ENCODE measurements at regions not wholly inside any gene's neighbourhood (a gene's known extent, or its start where the extent isn't known, plus 50 kb on each side); places are given as distances from the start of the nearest gene placed in this dataset.

DNA sequence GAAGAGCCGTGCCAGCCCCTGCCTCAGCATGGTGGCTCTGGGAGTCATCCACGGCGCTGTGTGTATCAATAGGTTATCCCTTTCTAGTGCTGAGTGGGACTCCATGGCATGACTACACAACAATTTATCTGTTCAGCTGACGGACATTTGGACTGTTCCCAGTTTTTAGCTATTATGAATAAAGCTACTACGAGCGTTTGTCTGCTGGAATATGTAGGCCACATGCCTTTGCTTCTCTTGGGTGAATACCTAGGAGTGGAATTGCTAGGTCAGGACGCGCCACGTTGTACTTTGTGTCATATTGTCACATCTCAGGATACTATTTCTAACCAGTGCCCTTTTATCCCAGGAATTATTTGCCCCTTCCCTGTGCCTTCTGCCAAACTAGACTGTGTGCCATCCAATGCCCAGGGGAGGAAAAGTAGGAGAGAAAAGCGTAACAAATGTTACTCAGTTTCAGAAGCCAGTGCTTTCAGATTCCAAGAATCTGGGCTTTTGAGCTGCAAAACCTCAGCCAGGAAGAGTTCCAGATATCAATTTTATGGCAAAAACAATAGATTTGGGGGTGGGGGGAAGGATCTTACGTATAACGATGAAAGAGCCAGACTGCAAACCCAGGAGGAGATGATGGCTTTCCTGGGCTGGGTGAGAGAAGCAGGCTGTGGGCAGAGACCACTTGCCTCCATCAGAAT is 62.5 kb upstream of the NCOR2 start:
- DNase-seq (no peak), ATAC-seq (replicated peaks in 1 of 2) (no peak)
- Mint-ChIP-seq H3K27ac (no peak overlapping the region), H3K9me3 (no peaks in the 10 kb centered on the region), H3K4me3 (no peak overlapping the region), H3K4me1 (ENCODE audit: low read depth) (no peaks in the 10 kb centered on the region), H3K27me3 (ENCODE audit: low read depth) (no peaks in the 10 kb centered on the region), H3K36me3 (ENCODE audit: insufficient read depth in 2 of 2) (no peaks in the 10 kb centered on the region)

DNA sequence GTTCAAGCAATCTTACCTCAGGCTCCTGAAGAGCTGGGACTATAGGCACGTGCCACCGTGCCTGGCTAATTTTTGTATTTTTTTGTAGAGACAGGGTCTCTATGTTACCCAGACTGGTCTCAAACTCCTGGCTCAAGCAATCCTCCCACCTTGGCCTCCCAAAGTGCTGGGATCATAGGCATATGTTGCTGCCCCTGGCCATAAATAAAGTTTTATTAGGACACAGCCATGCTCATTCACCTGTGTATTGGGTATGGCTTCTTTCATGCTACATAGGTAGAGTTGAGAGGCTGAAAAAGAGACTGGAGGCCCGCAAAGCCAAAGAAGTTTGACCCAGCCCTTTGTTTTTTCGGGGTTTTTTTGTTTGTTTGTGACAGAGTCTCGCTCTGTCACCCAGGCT is 61.7 kb upstream of the NCOR2 start:
- H3K9me3 Mint-ChIP-seq = no peaks in the 10 kb centered on the region
- no peaks in the 10 kb centered on the region for H3K4me1 Mint-ChIP-seq (ENCODE audit: low read depth)
- no peaks in the 10 kb centered on the region for H3K36me3 Mint-ChIP-seq (ENCODE audit: insufficient read depth in 2 of 2)
- no peak overlapping the region for H3K27ac Mint-ChIP-seq
- H3K4me3 Mint-ChIP-seq = no peak overlapping the region
- H3K27me3 Mint-ChIP-seq (ENCODE audit: low read depth) = no peaks in the 10 kb centered on the region
- ATAC-seq (replicated peaks in 1 of 2) = no peak
- DNase-seq = no peak

DNA sequence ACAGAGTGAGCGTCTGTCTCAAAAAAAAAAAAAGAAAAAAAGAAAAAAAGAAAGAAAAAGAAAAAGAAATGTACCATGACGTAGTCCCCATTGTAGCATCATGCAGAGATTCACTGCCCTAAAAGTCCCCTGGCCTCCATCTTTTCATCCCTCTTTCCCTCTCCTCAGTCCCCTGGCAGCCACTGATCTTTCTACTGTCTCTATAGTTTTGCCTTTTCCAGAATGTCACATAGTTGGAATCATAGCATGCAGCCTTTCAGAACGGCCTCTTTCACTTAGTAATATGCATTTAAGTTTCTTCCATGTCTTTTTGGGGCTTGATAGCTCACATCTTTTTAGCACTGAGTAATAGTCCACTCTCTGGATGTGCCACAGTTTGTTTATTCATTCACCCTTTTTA is 60.5 kb upstream of the NCOR2 start:
- no peak for DNase-seq

DNA sequence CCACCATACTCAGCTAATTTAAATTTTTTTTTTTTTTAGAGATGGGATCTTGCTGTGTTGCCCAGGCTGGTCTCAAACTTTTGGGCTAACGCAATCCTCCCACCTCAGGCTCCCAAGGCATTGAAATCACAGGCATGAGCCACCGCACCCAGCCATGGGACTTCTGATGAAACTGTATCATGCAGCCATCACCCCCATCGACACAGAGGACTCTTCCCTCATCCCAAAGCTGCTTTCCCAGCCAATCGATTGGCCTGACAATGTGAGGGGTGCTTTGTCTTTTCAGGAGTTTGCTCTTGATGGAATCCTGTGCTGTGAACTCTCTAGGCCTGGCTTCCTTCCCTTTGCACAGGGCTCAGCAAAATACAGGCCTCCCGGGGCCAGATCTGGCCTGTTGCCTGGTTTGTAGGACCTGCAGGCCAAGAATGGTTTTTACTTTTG is 59.6 kb upstream of the NCOR2 start:
- H3K4me3 Mint-ChIP-seq = no peak overlapping the region
- DNase-seq (no peak), ATAC-seq (replicated peaks in 1 of 2) (no peak)

More for the DNA sequence above, 60.5 kb upstream of the NCOR2 start:
- Mint-ChIP-seq H3K27me3 (ENCODE audit: low read depth) (no peaks in the 10 kb centered on the region), H3K4me3 (no peak overlapping the region), H3K9me3 (no peaks in the 10 kb centered on the region), H3K27ac (no peak overlapping the region), H3K36me3 (ENCODE audit: insufficient read depth in 2 of 2) (no peaks in the 10 kb centered on the region), H3K4me1 (ENCODE audit: low read depth) (no peaks in the 10 kb centered on the region)
- no peak for ATAC-seq (replicated peaks in 1 of 2)

DNA sequence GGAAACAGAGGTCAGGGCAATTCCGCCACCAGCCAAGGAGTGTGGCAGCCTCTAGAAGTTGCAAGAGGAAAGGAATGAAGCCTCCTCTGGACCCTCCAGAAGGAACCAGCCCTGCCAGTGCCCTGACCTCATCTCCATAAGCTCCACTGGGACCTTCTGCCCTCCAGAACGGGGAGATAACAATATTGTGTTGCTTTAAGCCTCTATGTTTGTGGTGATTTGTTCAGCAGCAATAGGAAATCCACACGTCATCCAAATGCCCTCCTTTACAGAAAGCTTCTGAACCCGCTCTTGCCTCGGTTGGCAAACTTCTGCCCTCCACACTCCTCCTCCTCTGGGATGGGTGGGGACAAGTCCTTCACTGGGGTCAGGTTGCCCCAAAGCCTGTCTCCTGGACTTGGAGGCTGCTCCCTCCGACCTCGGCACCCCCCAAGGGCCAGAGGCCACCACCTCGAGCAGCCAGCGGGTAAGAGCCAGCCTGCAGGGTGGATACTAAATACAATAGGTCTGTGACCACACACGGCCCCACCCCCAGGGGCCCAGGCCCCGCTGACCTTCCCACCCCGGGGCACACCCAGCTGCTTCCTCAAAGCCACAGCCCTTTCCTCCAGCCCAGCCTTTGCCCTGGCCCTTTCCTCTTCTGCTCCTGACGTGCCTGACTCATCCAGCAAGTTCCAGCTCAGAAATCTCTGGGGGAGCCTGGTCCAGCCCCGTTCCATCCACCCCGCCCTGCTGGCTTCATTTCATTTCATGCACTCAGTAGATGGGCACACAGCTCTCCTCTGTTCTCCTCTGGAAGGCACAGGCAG is 58.7 kb upstream of the NCOR2 start:
- H3K4me1 Mint-ChIP-seq (ENCODE audit: low read depth) = no peaks in the 10 kb centered on the region
- H3K36me3 Mint-ChIP-seq (ENCODE audit: insufficient read depth in 2 of 2) = no peaks in the 10 kb centered on the region
- no peaks in the 10 kb centered on the region for H3K9me3 Mint-ChIP-seq
- no peak for DNase-seq
- no peak for ATAC-seq (replicated peaks in 1 of 2)
- H3K27ac Mint-ChIP-seq = no peak overlapping the region
- H3K4me3 Mint-ChIP-seq = no peak overlapping the region
- no peaks in the 10 kb centered on the region for H3K27me3 Mint-ChIP-seq (ENCODE audit: low read depth)

More for the DNA sequence above, 59.6 kb upstream of the NCOR2 start:
- H3K4me1 Mint-ChIP-seq (ENCODE audit: low read depth) = no peaks in the 10 kb centered on the region
- no peaks in the 10 kb centered on the region for H3K9me3 Mint-ChIP-seq
- no peak overlapping the region for H3K27ac Mint-ChIP-seq
- H3K36me3 Mint-ChIP-seq (ENCODE audit: insufficient read depth in 2 of 2) = no peaks in the 10 kb centered on the region
- no peaks in the 10 kb centered on the region for H3K27me3 Mint-ChIP-seq (ENCODE audit: low read depth)

DNA sequence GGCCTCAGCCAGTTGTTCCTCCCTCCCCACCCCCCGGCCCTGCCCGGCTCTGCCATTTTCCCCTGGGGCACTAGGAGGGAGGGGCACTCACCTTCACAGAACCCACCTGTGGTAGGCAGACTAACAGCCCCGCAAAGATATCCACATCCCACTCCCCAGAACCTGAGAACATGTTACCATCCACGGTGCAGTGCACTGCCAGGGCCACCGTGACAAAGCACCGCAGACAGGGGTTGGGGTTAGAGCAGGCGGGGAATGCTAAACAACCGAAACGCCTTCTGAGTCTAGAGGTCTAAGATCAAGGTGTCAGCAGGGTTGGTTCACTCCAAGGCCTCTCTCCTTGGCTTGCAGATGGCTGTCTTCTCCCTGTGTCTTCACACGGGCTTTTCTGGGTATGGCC is 57.4 kb upstream of the NCOR2 start:
- Mint-ChIP-seq H3K27me3 (ENCODE audit: low read depth) (no peaks in the 10 kb centered on the region), H3K36me3 (ENCODE audit: insufficient read depth in 2 of 2) (no peaks in the 10 kb centered on the region), H3K9me3 (no peaks in the 10 kb centered on the region), H3K4me1 (ENCODE audit: low read depth) (no peaks in the 10 kb centered on the region), H3K27ac (no peak overlapping the region), H3K4me3 (no peak overlapping the region)
- DNase-seq (no peak), ATAC-seq (replicated peaks in 1 of 2) (no peak)

DNA sequence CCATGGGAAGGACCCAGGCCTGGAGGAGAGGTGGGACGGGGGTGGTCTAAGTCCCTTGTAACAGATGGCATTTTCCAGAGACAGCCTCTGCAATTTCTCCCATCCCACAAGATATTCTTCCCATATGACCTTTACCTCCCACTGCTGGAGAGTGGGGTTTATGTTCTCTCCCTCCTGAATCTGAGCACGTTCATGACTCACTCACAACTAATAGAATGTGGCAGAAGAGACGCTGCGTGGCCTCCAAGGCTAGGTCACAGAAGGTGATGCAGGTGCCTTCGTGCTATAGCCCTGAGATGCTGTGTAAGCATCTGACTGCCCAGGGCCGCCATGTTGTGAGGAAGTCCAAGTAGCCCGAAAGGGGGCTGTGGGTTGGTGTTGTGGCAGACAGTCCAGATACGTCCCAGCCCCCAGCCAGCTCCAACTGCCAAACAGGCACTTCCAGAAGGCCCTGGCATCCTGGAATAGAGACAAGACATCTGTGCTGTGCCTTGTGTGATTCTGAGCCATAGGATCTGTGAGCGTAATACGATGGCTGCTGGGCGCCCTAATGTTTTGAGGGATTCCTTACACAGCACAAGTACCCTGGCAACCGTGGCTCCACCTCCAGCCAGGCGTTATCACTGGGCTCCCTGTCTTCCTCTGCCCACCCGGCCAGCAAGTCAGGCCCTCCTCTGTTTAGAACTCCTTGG is 56.1 kb upstream of the NCOR2 start:
- Mint-ChIP-seq H3K4me3 (no peak overlapping the region), H3K27me3 (ENCODE audit: low read depth) (no peaks in the 10 kb centered on the region), H3K4me1 (ENCODE audit: low read depth) (no peaks in the 10 kb centered on the region), H3K9me3 (no peaks in the 10 kb centered on the region), H3K27ac (no peak overlapping the region), H3K36me3 (ENCODE audit: insufficient read depth in 2 of 2) (no peaks in the 10 kb centered on the region)
- ATAC-seq (replicated peaks in 1 of 2) = no peak
- no peak for DNase-seq

DNA sequence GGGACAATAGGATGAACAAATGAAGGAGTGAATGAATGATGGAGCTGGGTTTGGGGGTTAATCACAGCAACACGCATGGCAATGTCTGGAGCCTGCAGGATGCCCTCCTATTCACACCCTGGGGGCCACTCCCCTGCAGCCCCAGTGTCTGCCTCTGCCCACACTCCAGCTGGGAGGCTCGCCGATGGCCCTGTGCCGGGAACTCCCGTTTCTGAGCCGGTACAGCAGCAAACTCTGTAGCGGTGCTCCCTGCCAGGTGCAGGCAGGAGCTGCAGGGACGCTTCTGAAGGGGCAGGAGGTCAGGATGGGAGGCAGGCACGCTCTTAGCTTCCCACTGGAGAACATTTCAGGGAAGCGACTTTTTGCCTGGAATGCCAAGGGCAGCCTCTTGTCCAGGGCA is 55.4 kb upstream of the NCOR2 start:
- Mint-ChIP-seq H3K36me3 (ENCODE audit: insufficient read depth in 2 of 2) (no peaks in the 10 kb centered on the region), H3K27ac (no peak overlapping the region), H3K4me3 (no peak overlapping the region), H3K9me3 (no peaks in the 10 kb centered on the region), H3K27me3 (ENCODE audit: low read depth) (no peaks in the 10 kb centered on the region), H3K4me1 (ENCODE audit: low read depth) (no peaks in the 10 kb centered on the region)
- no peak for DNase-seq
- no peak for ATAC-seq (replicated peaks in 1 of 2)

DNA sequence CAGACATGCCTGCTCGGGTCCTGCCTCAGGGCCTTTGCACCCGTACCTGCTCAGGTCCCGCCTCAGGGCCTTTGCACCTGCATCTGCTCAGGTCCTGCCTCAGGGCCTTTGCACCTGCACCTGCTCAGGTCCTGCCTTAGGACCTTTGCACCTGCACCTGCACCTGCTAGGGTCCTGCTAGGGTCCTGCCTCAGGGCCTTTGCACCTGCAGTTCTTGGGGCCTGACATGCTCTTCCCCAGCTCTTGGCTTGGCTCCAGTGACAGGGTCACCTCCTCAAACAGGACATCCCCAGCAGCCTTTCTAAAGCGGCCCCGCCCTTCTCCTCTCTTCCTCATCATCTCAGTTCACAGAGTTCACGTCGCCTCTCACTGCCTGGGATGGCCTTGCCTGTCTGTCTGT is 54.9 kb upstream of the NCOR2 start:
- Mint-ChIP-seq H3K36me3 (ENCODE audit: insufficient read depth in 2 of 2) (no peaks in the 10 kb centered on the region), H3K27me3 (ENCODE audit: low read depth) (no peaks in the 10 kb centered on the region), H3K9me3 (no peaks in the 10 kb centered on the region), H3K4me3 (no peak overlapping the region), H3K4me1 (ENCODE audit: low read depth) (no peaks in the 10 kb centered on the region), H3K27ac (no peak overlapping the region)
- no peak for DNase-seq
- ATAC-seq (replicated peaks in 1 of 2) = no peak

DNA sequence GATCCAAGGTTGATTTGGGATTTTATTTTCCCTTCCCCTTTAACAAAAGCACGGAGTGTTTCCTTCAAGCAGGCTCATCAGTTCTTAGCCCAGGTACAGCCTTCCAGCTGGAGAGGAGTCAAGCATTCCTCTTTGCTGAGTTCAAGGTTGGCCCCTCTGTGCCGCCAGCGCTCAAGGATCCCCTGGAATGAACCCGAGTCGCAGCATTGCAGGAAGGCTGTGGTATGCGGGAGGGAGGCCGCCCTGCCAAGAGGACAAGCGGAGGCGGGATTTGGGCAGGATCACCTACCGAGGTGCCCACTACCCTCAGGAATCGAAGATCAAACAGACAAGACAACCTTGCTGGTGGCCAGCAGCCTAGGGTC is 53.9 kb upstream of the NCOR2 start:
- DNase-seq (no peak), ATAC-seq (replicated peaks in 1 of 2) (no peak)
- Mint-ChIP-seq H3K27ac (no peak overlapping the region), H3K27me3 (ENCODE audit: low read depth) (no peaks in the 10 kb centered on the region), H3K4me1 (ENCODE audit: low read depth) (no peaks in the 10 kb centered on the region), H3K4me3 (no peak overlapping the region), H3K9me3 (no peaks in the 10 kb centered on the region), H3K36me3 (ENCODE audit: insufficient read depth in 2 of 2) (no peaks in the 10 kb centered on the region)

DNA sequence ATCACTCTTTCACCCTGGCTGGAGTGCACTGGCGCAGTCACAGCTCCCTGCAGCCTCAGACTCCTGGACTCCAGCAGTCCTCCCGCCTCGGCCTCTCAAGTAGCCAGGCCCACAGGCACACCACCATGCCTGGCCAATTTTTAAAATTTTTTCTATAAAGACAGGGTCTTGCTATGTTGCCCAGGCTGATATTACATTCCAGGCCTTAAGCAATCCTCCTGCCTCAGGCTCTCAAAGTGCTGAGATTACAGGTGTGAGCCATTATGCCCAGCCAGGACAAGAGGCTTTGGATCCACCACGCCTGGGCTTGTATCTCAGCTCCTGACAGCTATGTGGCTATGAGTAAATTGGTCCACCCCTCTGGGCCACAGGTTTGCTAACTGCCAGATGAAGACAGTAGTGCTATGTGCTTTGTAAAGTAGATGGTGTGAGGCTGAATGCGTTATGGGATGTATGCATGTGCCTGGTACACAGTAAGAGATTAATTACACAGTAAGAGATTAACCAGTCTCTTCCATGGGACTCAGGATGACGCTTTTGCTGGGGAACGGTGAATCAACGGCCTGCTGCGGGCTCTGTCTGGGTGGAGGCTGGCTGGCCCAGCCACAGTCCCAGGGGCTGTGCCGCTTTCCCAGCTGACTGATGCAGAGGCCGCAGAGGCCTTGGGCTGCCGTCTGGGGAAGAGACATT is 53.3 kb upstream of the NCOR2 start:
- no peak overlapping the region for H3K27ac Mint-ChIP-seq
- ATAC-seq (replicated peaks in 1 of 2) (no peak), DNase-seq (no peak)
- H3K9me3 Mint-ChIP-seq = no peaks in the 10 kb centered on the region
- H3K4me3 Mint-ChIP-seq = no peak overlapping the region
- no peaks in the 10 kb centered on the region for H3K4me1 Mint-ChIP-seq (ENCODE audit: low read depth)
- H3K36me3 Mint-ChIP-seq (ENCODE audit: insufficient read depth in 2 of 2) = no peaks in the 10 kb centered on the region
- H3K27me3 Mint-ChIP-seq (ENCODE audit: low read depth) = no peaks in the 10 kb centered on the region

DNA sequence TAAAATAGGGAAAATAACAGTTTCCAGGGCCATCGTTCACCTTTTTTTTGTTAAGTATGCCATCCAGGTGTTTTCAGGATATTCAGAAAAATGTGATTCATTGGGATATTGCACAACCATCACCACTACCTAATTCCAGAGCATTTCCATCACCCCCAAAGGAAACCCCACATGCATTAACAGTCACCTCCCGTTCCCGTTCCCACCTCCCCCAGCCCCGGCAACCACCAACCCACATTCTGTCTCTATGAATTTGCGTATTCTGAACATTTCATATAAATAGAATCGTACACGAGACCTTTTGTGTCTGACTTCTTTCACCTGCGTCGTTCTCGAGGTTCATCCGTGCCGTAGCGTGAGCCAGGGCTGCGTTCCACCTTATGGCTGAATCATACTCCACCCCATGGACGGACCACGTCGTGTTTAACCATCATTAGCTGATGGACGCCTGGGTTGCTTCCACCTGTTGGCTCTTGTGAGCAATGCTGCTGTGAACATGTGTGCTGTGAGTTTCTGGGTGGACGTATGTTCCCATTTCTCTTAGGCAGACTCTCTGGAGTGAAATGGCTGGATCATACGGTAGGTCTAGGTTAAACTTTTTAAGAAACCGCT is 51.0 kb upstream of the NCOR2 start:
- H3K4me1 Mint-ChIP-seq (ENCODE audit: low read depth) = no peaks in the 10 kb centered on the region
- H3K9me3 Mint-ChIP-seq = no peaks in the 10 kb centered on the region
- H3K27ac Mint-ChIP-seq = no peak overlapping the region
- no peak overlapping the region for H3K4me3 Mint-ChIP-seq
- ATAC-seq (replicated peaks in 1 of 2) (no peak), DNase-seq (no peak)
- H3K36me3 Mint-ChIP-seq (ENCODE audit: insufficient read depth in 2 of 2) = no peaks in the 10 kb centered on the region
- H3K27me3 Mint-ChIP-seq (ENCODE audit: low read depth) = no peaks in the 10 kb centered on the region

DNA sequence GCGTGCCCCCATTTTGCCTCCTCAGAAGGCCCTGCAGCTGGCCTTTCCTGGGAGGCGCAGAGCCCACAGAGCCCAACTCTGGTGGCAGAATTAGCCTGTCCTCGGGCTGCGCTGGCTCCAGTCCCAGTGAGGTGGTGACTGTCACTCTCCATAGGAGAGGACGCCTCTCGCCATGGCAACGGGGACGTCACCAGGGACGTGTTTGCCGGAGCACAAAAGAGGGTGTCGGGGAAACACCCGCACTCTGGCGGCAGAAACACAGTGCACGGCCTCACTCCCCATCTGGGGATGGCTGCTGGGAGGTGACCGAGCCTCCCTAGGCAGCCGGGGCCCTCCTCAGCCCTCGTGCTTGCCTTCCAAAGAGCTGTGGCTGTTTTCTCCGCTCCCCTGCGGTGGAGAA is 50.2 kb upstream of the NCOR2 start:
- DNase-seq (no peak), ATAC-seq (replicated peaks in 1 of 2) (no peak)
- no peaks in the 10 kb centered on the region for H3K36me3 Mint-ChIP-seq (ENCODE audit: insufficient read depth in 2 of 2)
- H3K27me3 Mint-ChIP-seq (ENCODE audit: low read depth) = no peaks in the 10 kb centered on the region
- H3K27ac Mint-ChIP-seq = no peak overlapping the region
- no peaks in the 10 kb centered on the region for H3K9me3 Mint-ChIP-seq
- H3K4me3 Mint-ChIP-seq = no peak overlapping the region
- H3K4me1 Mint-ChIP-seq (ENCODE audit: low read depth) = no peaks in the 10 kb centered on the region

Data from activated T-cell treated with anti-CD3 and anti-CD28 coated beads, Interleukin-2, amount 50 U/mL, for 72 hours (primary cell).